Osteocyte (in vitro differentiated cells): ENCODE measurements at regions not wholly inside any gene's neighbourhood (a gene's known extent, or its start where the extent isn't known, plus 50 kb on each side); places are given as distances from the start of the nearest gene placed in this dataset.

Source experiments
- DNase-seq: peaks from one replicate; pipeline ENCODE4 v3.0.0; 2021; ENCODE audit warnings: mixed read lengths; ENCODE audit not compliant: unreplicated experiment; ENCODE audit errors: extremely low spot score
- H3K27ac Mint-ChIP-seq: one replicate; pipeline ENCODE4 v1.8.0; 2021; ENCODE audit warnings: mild to moderate bottlenecking, mixed read lengths; ENCODE audit not compliant: unreplicated experiment
- H3K27me3 Mint-ChIP-seq: one replicate; pipeline ENCODE4 v1.8.0; 2021; ENCODE audit warnings: mixed read lengths; ENCODE audit not compliant: unreplicated experiment
- H3K36me3 Mint-ChIP-seq: one replicate; pipeline ENCODE4 v1.8.0; 2021; ENCODE audit warnings: mixed read lengths; ENCODE audit not compliant: unreplicated experiment
- H3K4me1 Mint-ChIP-seq: one replicate; pipeline ENCODE4 v1.8.0; 2021; ENCODE audit warnings: mixed read lengths; ENCODE audit not compliant: unreplicated experiment
- H3K4me3 Mint-ChIP-seq: one replicate; pipeline ENCODE4 v1.8.0; 2021; ENCODE audit warnings: mild to moderate bottlenecking, moderate library complexity, mixed read lengths; ENCODE audit not compliant: unreplicated experiment
- H3K9me3 Mint-ChIP-seq: one replicate; pipeline ENCODE4 v1.8.0; 2021; ENCODE audit warnings: mixed read lengths; ENCODE audit not compliant: unreplicated experiment
- CTCF ChIP-seq: fragments of 200-600 bp; sonication (generic); IDR thresholded peaks from 2 replicates; pipeline ENCODE4 v1.5.0; 2021; ENCODE audit warnings: antibody characterized with exemption, mild to moderate bottlenecking, moderate library complexity

GRCh38 chr3:193945143-193945542 lies 190.8 kb upstream of the HES1 start:
- Mint-ChIP-seq H3K27ac (no peak overlapping the region), H3K36me3 (no peaks in the 10 kb centered on the region), H3K4me1 (no peaks in the 10 kb centered on the region), H3K9me3 (no peaks in the 10 kb centered on the region), H3K4me3 (no peak overlapping the region), H3K27me3 (peaks cover 77% of the 10 kb centered on the region)
- no peak for DNase-seq
- no peak for TF ChIP-seq CTCF

GRCh38 chr3:193946945-193947344 lies 189.0 kb upstream of the HES1 start:
- Mint-ChIP-seq H3K9me3 (peaks cover 3% of the 10 kb centered on the region), H3K27ac (no peak overlapping the region), H3K36me3 (no peaks in the 10 kb centered on the region), H3K4me3 (no peak overlapping the region), H3K27me3 (peaks cover 79% of the 10 kb centered on the region), H3K4me1 (no peaks in the 10 kb centered on the region)
- no peak for TF ChIP-seq CTCF
- DNase-seq, result no peak

GRCh38 chr3:193947596-193947995 lies 188.4 kb upstream of the HES1 start:
- H3K27ac Mint-ChIP-seq, result no peak overlapping the region
- peaks cover 7% of the 10 kb centered on the region for H3K9me3 Mint-ChIP-seq
- no peak for TF ChIP-seq CTCF
- H3K4me1 Mint-ChIP-seq, result no peaks in the 10 kb centered on the region
- DNase-seq, result no peak
- no peaks in the 10 kb centered on the region for H3K36me3 Mint-ChIP-seq
- peaks cover 86% of the 10 kb centered on the region for H3K27me3 Mint-ChIP-seq
- no peak overlapping the region for H3K4me3 Mint-ChIP-seq

- no peak for DNase-seq
- Mint-ChIP-seq H3K27ac (no peak overlapping the region), H3K9me3 (peaks cover 13% of the 10 kb centered on the region), H3K4me1 (no peaks in the 10 kb centered on the region), H3K27me3 (peaks cover 92% of the 10 kb centered on the region), H3K36me3 (peaks cover 2% of the 10 kb centered on the region), H3K4me3 (no peak overlapping the region)
- no peak for TF ChIP-seq CTCF
Measured at GRCh38 chr3:193948459-193948858, 187.5 kb upstream of the HES1 start.

- Mint-ChIP-seq H3K36me3 (peaks cover 11% of the 10 kb centered on the region), H3K4me1 (no peaks in the 10 kb centered on the region), H3K27ac (no peak overlapping the region), H3K27me3 (peaks cover 79% of the 10 kb centered on the region), H3K9me3 (peaks cover 36% of the 10 kb centered on the region), H3K4me3 (no peak overlapping the region)
- DNase-seq, result no peak
- TF ChIP-seq CTCF, result no peak
Measured at GRCh38 chr3:193951859-193952258, 184.1 kb upstream of the HES1 start.
